K562 (cell line): ENCODE measurements at regions not wholly inside any gene's neighbourhood (a gene's known extent, or its start where the extent isn't known, plus 50 kb on each side); places are given as distances from the start of the nearest gene placed in this dataset.

ENCODE experiments used
- CTCF ChIP-seq, 3 experiments: IDR thresholded peaks in 2 of 3; conservative IDR thresholded peaks in 1 of 3; 2 replicates each; pipeline ENCODE4 v1.5.1; 2011 to 2012; ENCODE audit warnings: low read length in 3 of 3, mild to moderate bottlenecking in 3 of 3, control low read depth in 2 of 3, improper control_type of control experiment in 1 of 3, inconsistent platforms in 1 of 3, low read depth in 1 of 3, mixed read lengths in 1 of 3, moderate library complexity in 1 of 3; ENCODE audit not compliant: insufficient read depth in 2 of 3
- GTF2F1 ChIP-seq: IDR thresholded peaks from 2 replicates; pipeline ENCODE4 v1.6.1; 2011; ENCODE audit warnings: low read depth, low read length, improper control_type of control experiment
- JUND ChIP-seq, 2 experiments: IDR thresholded peaks; 2 replicates in 1 of 2; 3 replicates in 1 of 2; pipeline ENCODE4 v1.6.1; 2011; ENCODE audit warnings: borderline replicate concordance in 2 of 2, low read depth in 2 of 2, low read length in 2 of 2, improper control_type of control experiment in 1 of 2, missing biosample characterization in 1 of 2, missing genetic modification characterization in 1 of 2, missing genetic modification reagents in 1 of 2
- NELFE ChIP-seq: IDR thresholded peaks from 2 replicates; pipeline ENCODE4 v1.6.1; 2011; ENCODE audit warnings: mild to moderate bottlenecking; ENCODE audit not compliant: insufficient read depth, insufficient read length

GRCh38 chrX:40478474-40479065 is 102.2 kb upstream of the ATP6AP2 start:
- no peak for TF ChIP-seq CTCF (IDR thresholded peaks at IDR 0.05 in 2 of 3, conservative IDR thresholded peaks at IDR 0.05 in 1 of 3; ENCODE audit: insufficient read depth in 2 of 3, low read depth in 1 of 3, low read length in 3 of 3)
- no peak for TF ChIP-seq JUND (IDR thresholded peaks at IDR 0.05; ENCODE audit: borderline replicate concordance, low read depth, low read length)
- TF ChIP-seq JUND (tag; IDR thresholded peaks at IDR 0.05; ENCODE audit: borderline replicate concordance, low read depth, low read length): no peak
- no peak for TF ChIP-seq NELFE
- TF ChIP-seq GTF2F1: no peak
